ENCODE measurements at regions not wholly inside any gene's neighbourhood (a gene's known extent, or its start where the extent isn't known, plus 50 kb on each side); places are given as distances from the start of the nearest gene placed in this dataset.

DNA sequence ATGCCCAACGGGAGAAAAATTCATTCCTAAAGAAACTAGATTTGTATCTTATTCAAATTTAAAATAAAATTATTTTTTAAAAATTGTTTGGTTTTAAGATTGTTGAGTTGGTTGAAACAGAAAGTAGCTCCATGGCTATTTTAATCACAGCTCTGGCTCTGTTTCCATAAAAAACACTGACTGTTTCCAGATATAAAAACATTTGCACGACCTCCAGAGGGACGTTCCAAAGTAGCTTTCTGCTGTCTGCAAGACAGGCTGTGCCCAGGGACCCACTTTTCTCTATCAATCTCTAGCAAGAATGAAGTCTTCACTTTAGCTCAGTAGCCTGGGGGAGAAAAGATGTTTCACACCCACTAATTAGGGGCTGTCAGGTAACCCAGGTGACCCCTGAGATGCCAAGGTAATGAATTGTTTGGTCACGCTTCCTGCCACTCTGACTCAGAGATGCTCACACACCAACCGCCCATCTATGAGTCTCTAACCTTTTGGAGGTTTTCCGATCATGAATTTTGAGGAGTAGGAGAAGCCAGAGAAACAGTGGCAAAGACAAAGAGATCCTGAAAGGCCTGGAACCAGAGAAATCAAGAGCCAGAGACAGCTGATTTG is 220.1 kb upstream of the SOX9 start:
- no TSS peak for BruUV-seq (replicated peaks)

More for the DNA sequence above, 220.1 kb upstream of the SOX9 start:
- DNase-seq (ENCODE audit: low read depth, low spot score) (no peak), FAIRE-seq (no peak)
- H3K9ac ChIP-seq (replicated peaks; ENCODE audit: extremely low read depth, insufficient read depth, low read length): no peak overlapping the region
- no peaks in the 10 kb centered on the region for H3K4me1 ChIP-seq (ENCODE audit: control insufficient read depth, extremely low read depth, insufficient read depth, low read length)
- dilution Hi-C loops (cut with MboI; ENCODE audit: extremely low pct_ligation_motif_present, low sequenced_read_pairs) (no loop called here), intact Hi-C loops (cut with micrococcal nuclease) (no loop called here)
- no peaks in the 10 kb centered on the region for H3K79me2 ChIP-seq (ENCODE audit: control insufficient read depth, insufficient read depth, low read length)
- H3K27ac ChIP-seq (ENCODE audit: insufficient read depth, low read depth, low read length): no peak overlapping the region
- no peak overlapping the region for H3K4me3 ChIP-seq (replicated peaks in 1 of 3; ENCODE audit: insufficient read depth in 1 of 3, low read depth in 1 of 3, low read length in 3 of 3)
- ChIA-PET CTCF (no interaction called here), POLR2A (no interaction called here)
- H3K9me1 ChIP-seq (replicated peaks; ENCODE audit: control insufficient read depth, extremely low read depth, insufficient read depth, low read length): no peaks in the 10 kb centered on the region
- H3K27me3 ChIP-seq (ENCODE audit: control insufficient read depth in 2 of 2, insufficient read depth in 2 of 2, low read length in 2 of 2): no peaks in the 10 kb centered on the region
- no peaks in the 10 kb centered on the region for H4K20me1 ChIP-seq (replicated peaks; ENCODE audit: control insufficient read depth, extremely low read depth, insufficient read depth, low read length)
- no peak overlapping the region for H3K4me2 ChIP-seq (ENCODE audit: insufficient read depth, low read length)
- TF ChIP-seq MYC (IDR thresholded peaks at IDR 0.05; ENCODE audit: low read depth, low read length) (no peak), GATA2 (IDR thresholded peaks at IDR 0.05; ENCODE audit: insufficient read depth, insufficient read length, low read depth, low read length) (no peak), MAX (IDR thresholded peaks at IDR 0.05; ENCODE audit: insufficient read depth, insufficient read length) (no peak), EZH2 (IDR thresholded peaks at IDR 0.05; ENCODE audit: borderline replicate concordance, low read depth, low read length, severe bottlenecking) (no peak), FOS (IDR thresholded peaks at IDR 0.05; ENCODE audit: borderline replicate concordance, insufficient read depth, low read length) (no peak), JUN (IDR thresholded peaks at IDR 0.05; ENCODE audit: borderline replicate concordance, insufficient read depth, insufficient read length, low read depth) (no peak), POLR2AphosphoS5 (IDR thresholded peaks at IDR 0.05; ENCODE audit: insufficient read depth, low read depth, low read length) (no peak), POLR2A (IDR thresholded peaks at IDR 0.05; ENCODE audit: low read depth, low read length) (no peak)
- TF ChIP-seq, protein P1, sequence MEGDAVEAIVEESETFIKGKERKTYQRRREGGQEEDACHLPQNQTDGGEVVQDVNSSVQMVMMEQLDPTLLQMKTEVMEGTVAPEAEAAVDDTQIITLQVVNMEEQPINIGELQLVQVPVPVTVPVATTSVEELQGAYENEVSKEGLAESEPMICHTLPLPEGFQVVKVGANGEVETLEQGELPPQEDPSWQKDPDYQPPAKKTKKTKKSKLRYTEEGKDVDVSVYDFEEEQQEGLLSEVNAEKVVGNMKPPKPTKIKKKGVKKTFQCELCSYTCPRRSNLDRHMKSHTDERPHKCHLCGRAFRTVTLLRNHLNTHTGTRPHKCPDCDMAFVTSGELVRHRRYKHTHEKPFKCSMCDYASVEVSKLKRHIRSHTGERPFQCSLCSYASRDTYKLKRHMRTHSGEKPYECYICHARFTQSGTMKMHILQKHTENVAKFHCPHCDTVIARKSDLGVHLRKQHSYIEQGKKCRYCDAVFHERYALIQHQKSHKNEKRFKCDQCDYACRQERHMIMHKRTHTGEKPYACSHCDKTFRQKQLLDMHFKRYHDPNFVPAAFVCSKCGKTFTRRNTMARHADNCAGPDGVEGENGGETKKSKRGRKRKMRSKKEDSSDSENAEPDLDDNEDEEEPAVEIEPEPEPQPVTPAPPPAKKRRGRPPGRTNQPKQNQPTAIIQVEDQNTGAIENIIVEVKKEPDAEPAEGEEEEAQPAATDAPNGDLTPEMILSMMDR (IDR thresholded peaks at IDR 0.05; ENCODE audit: extremely low read depth in 1 of 2, insufficient read depth in 1 of 2, low read depth in 1 of 2, low read length in 2 of 2): no peak
- H2AFZ ChIP-seq (ENCODE audit: low read depth, low read length): no peak overlapping the region
- no peaks in the 10 kb centered on the region for H3K36me3 ChIP-seq (ENCODE audit: control insufficient read depth in 2 of 2, extremely low read depth in 1 of 2, insufficient read depth in 2 of 2, low read length in 2 of 2)
- peaks cover 6% of the 10 kb centered on the region for H3K9me3 ChIP-seq (replicated peaks; ENCODE audit: control insufficient read depth, insufficient read depth, low read length)

Measured in endothelial cell of umbilical vein (primary cell).